ENCODE measurements at regions not wholly inside any gene's neighbourhood (a gene's known extent, or its start where the extent isn't known, plus 50 kb on each side); places are given as distances from the start of the nearest gene placed in this dataset.

DNA sequence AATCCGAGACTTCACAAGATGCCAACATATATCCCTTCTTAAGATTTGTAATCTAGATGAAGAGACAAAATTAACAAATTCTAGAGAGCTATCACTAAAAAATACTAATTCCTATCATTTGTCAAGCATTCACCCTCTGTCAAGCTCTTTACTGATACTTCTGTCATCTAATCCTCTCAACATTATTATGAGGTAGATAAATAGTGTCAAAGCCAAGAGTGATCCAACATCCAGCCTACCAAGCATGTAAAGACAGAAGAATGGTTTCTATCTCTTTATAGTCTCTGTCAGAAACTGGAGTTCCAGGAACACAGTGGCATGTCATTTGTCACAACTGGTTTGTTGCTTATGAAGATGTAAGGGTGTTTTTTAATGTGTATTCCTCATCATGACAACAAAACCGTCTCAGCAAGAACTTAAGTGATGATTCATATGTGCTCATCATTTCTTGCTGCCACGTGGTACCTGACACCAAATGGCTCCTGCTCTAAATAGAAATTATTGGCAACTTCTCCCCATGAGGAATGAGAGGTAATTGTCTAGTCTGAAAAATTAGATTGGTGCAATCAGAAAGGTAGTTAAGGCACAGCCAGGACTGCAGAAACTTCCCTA lies 196.8 kb downstream of the TOX3 start:
- TF ChIP-seq EP300 (IDR thresholded peaks at IDR 0.05; ENCODE audit: borderline replicate concordance) (no peak), REST (IDR thresholded peaks at IDR 0.05; ENCODE audit: low read depth) (no peak), TAF1 (IDR thresholded peaks at IDR 0.05; ENCODE audit: low read depth) (no peak), EGR1 (IDR thresholded peaks at IDR 0.05) (no peak), CREB1 (IDR thresholded peaks at IDR 0.05; ENCODE audit: low read depth) (no peak), USF1 (IDR thresholded peaks at IDR 0.05) (no peak), RAD21 (IDR thresholded peaks at IDR 0.05; ENCODE audit: low read depth) (no peak), YY1 (IDR thresholded peaks at IDR 0.05; ENCODE audit: low read depth) (no peak), NFIC (IDR thresholded peaks at IDR 0.05) (no peak), TCF12 (IDR thresholded peaks at IDR 0.05; ENCODE audit: low read depth) (no peak), TEAD4 (IDR thresholded peaks at IDR 0.05) (no peak), ZBTB7A (IDR thresholded peaks at IDR 0.05; ENCODE audit: low read depth) (no peak)
- TF ChIP-seq, protein P1, sequence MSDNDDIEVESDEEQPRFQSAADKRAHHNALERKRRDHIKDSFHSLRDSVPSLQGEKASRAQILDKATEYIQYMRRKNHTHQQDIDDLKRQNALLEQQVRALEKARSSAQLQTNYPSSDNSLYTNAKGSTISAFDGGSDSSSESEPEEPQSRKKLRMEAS (IDR thresholded peaks at IDR 0.05) = no peak
